GM06990 (cell line): ENCODE measurements at regions not wholly inside any gene's neighbourhood (a gene's known extent, or its start where the extent isn't known, plus 50 kb on each side); places are given as distances from the start of the nearest gene placed in this dataset.

Experiments
- DNase-seq: peaks from one replicate; pipeline ENCODE4 v3.0.0-alpha.2; 2011; ENCODE audit not compliant: insufficient read length; ENCODE audit errors: extremely low read depth
- H3K27me3 ChIP-seq: replicated peaks from 2 replicates; pipeline ENCODE4 v1.6.0; 2011; ENCODE audit warnings: low read length; ENCODE audit not compliant: control insufficient read depth, insufficient read depth
- H3K36me3 ChIP-seq: 2 replicates; pipeline ENCODE4 v1.5.1; 2011; ENCODE audit warnings: low read length; ENCODE audit not compliant: control insufficient read depth, insufficient read depth
- H3K4me3 ChIP-seq: replicated peaks from 2 replicates; pipeline ENCODE4 v1.5.1; 2011; ENCODE audit warnings: low read depth, mild to moderate bottlenecking, control low read depth, low read length
- TF ChIP-seq, protein P1 (sequence below): IDR thresholded peaks from 2 replicates; pipeline ENCODE4 v1.5.1; 2011; ENCODE audit warnings: low read length, control low read depth, mild to moderate bottlenecking, inconsistent platforms; ENCODE audit not compliant: insufficient read depth, poor library complexity, severe bottlenecking

DNA sequence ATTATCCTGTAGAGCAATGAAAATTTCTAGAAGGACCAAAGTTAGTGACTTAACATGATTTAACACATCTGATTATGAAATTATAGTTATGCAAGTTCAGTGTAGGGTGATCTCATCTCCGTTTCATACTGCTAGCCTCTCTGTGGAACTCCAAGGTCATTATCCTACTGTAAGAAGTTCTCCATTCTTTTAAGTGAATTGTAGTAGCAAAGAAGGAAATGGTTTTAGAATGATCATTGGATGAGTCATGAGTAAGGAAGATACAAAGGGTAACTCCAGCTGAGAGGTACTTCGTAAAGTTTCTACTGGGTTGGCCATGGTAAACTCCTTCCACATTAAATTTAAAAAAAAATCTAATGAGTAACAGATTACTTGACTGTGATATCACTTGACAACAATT is 215.0 kb upstream of the GIMD1 start:
- Histone ChIP-seq H3K4me3 (no peak overlapping the region), H3K27me3 (no peaks in the 10 kb centered on the region), H3K36me3 (no peaks in the 10 kb centered on the region)
- TF ChIP-seq, protein P1, sequence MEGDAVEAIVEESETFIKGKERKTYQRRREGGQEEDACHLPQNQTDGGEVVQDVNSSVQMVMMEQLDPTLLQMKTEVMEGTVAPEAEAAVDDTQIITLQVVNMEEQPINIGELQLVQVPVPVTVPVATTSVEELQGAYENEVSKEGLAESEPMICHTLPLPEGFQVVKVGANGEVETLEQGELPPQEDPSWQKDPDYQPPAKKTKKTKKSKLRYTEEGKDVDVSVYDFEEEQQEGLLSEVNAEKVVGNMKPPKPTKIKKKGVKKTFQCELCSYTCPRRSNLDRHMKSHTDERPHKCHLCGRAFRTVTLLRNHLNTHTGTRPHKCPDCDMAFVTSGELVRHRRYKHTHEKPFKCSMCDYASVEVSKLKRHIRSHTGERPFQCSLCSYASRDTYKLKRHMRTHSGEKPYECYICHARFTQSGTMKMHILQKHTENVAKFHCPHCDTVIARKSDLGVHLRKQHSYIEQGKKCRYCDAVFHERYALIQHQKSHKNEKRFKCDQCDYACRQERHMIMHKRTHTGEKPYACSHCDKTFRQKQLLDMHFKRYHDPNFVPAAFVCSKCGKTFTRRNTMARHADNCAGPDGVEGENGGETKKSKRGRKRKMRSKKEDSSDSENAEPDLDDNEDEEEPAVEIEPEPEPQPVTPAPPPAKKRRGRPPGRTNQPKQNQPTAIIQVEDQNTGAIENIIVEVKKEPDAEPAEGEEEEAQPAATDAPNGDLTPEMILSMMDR = no peak
- DNase-seq = no peak

DNA sequence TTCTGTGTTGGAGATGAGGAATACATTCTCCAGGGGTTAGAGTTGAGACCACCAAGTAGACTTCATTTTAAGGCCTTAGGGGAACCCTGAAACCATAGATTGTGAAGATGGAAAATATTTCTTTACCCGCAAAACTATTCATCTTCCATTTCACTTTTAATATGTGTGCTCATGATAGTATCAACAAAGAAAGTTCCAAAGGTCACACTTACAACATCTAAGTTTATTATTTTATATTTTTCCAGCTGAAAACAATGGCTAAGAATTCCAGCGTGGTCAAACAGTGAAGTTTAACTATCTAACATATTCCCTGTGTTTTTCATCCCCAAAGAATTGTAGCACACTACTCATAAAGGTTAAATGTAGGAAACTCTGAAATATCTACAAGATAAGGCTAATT is 214.5 kb upstream of the GIMD1 start:
- Histone ChIP-seq H3K36me3 (no peaks in the 10 kb centered on the region), H3K27me3 (no peaks in the 10 kb centered on the region), H3K4me3 (no peak overlapping the region)
- DNase-seq = no peak
- TF ChIP-seq, protein P1 = no peak

DNA sequence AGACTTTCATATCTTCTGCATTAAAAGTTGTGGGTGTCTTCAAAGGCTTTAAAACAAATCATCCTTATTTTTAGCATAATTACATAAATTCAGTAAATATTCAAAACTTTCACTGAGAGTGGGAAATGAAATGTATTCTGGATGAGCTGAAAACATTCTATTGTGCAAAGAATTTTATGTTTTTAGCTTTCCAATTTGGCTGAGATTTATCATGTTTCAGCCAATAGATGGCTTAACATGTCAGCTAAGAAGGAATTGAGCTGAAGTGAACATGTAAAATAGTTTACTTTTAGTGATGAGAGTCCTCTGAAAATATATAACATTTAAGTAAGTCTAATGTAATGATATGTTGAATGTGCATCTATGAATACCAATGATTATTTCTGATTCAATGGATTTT is 213.5 kb upstream of the GIMD1 start:
- TF ChIP-seq, protein P1 = no peak
- DNase-seq = no peak

DNA sequence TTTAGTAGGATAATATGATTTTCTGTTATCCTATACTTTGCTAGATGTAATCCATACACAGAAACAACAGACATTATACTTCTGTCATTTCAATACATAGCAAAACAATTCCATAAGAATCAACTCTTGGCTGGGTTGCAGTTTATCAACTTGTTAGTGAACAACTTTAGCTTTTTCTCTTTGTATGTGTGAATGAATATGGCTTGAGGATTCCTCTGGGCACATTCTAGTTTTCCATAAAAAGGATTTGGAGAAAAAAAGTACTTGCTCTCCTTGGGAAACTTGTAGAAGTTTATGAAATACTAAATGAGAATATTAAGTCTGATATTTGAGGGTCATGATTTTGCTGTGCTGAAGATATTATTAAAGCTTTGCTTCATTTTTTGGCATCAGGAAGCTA is 210.7 kb upstream of the GIMD1 start:
- TF ChIP-seq, protein P1 = no peak
- Histone ChIP-seq H3K36me3 (no peaks in the 10 kb centered on the region), H3K27me3 (no peaks in the 10 kb centered on the region), H3K4me3 (no peak overlapping the region)
- no peak for DNase-seq

More for the DNA sequence above, 213.5 kb upstream of the GIMD1 start:
- Histone ChIP-seq H3K4me3 (no peak overlapping the region), H3K36me3 (no peaks in the 10 kb centered on the region), H3K27me3 (no peaks in the 10 kb centered on the region)

DNA sequence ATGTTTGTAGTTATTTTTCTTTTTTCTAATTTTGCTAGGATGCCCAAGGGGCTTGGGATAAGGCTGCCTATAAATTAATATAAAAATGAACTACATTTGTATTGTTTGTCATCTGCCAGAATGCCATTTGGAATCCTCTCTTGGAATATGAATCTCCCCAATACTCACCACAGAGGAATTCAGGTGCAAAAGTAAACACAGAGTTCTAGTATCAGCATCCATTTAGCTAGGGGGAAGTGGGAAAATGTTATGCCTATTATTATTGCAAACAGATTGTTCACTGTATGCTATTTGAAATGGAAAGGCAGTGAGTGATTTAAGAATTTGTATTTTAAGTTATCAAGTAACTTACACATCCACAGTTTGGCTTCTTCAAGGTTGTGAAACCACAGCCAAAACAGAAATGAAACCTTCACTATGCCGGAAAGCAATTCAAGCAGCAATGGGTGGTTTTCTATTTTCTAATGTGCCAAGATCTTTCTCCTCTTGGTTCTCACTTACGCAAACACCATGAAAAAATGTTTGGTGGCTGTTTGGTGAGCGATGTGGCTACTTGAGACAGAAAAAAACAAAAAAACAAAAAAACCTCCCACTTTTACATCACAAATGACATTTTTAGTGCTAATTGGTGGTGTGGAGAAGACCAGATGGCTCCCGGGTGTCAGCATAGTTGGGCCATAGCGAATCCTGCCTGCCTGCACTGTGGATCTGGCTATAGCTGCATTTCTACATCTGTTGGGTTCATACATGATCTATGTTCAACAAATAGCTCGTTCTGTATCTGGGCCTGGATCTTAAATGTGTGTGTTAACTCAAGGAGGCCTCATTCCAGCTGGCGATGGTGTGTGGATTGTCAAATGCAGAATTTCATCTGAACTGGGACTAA is 200.8 kb upstream of the GIMD1 start:
- no peak for DNase-seq

More for the DNA sequence above, 200.8 kb upstream of the GIMD1 start:
- no peaks in the 10 kb centered on the region for H3K27me3 ChIP-seq
- no peak overlapping the region for H3K4me3 ChIP-seq
- H3K36me3 ChIP-seq = no peaks in the 10 kb centered on the region
- TF ChIP-seq, protein P1 = no peak
